Activated CD8-positive, alpha-beta memory T cell treated with anti-CD3 and anti-CD28 coated beads, Interleukin-2, amount 50 U/mL, for 1 hour (primary cell): ENCODE measurements at regions not wholly inside any gene's neighbourhood (a gene's known extent, or its start where the extent isn't known, plus 50 kb on each side); places are given as distances from the start of the nearest gene placed in this dataset.

Experiments
- DNase-seq: peaks from one replicate; pipeline ENCODE4 v3.0.0-alpha.2; 2020; ENCODE audit errors: extremely low read depth

DNA sequence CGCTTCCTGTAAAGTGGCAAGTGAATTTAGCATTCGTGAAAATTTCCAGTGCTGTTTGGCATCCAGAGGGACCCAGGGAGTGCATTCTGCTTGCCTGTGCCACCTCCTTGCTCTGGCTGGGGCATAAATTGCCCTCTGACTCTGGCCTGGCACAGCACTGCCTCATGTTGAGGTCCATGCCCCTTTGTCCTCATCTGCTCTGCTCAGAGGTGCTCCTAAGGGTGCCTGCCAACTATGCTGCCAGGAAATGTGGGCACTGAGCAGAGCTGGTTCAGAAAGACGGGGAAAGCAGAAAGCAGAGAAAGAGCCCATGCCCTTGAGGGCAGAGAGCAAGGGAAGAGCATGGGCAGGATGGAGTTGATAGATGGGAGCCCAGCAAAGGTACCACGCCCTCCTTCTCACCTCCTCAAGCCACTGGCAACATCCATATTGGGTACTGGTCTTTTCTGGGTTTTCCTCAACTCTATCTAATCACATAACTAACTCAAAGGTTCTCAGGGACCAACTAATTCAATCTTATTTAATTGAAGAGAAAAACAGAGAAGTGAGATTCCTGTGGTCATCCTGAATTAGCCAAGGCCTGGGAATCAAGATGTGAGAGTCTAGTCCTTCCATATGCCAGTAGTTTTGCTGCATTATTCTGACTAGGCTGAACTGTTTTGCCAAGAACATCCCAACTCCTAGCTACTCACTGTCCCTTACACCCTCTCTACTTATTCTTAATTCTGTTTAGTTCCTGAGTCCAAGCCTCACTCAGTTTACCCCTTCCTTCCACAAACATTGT, 441.5 kb upstream of the TNP1 start:
- no peak for DNase-seq

DNA sequence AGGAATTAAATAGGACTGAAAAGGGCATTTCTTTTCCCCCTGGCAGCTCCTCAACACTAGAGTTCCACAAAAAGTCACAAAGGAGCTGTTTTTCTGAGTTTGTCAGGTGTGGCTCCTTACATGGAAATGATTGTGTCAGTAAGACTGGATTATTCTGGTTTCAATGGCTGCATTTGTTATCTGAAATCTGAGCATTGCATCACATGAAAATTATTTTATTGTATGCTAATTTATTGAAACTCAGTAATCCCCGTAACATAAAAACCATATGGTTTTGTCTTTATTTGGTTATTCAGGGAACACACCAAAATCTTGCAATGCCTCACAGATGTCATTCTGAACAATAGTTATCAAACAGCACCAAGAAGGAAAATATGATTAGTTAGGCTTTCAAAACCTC, 439.7 kb upstream of the TNP1 start:
- no peak for DNase-seq

DNA sequence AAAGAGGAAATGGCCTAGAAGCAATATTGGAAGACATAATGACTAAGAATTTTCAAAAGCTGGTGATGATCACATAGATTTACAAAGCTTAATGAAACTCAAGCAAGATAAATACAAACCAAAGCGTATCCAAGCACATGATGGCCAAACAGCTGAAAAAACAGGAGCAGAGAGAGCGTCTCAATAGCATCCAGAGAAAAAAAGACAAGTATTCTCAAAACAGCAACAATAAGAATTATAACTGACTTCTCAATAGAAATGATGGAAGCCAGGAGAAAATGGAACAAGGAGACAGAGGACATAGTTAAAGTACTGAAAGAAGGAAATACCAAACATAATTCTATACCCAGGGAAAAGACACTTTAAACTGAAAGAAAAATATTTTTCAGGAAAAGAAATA, 437.2 kb upstream of the TNP1 start:
- no peak for DNase-seq

DNA sequence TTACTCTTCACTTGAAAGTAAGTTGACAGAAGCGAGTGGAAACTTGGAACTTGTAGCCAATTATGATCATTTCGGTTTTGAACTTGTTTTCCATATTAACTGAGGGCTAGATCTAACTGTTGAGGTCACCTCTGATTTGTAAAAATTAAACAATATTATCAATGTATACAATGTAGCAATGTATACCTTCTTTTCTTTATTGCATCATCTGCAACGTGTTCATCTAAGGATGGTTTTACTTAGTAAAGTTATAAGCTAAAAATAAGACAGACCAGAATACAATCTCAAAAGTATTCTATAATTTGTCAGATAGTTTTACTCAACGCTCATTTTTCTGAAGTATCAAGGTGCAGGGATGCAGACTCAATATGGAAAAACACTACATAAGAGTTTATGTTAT, 435.0 kb upstream of the TNP1 start:
- DNase-seq: no peak

DNA sequence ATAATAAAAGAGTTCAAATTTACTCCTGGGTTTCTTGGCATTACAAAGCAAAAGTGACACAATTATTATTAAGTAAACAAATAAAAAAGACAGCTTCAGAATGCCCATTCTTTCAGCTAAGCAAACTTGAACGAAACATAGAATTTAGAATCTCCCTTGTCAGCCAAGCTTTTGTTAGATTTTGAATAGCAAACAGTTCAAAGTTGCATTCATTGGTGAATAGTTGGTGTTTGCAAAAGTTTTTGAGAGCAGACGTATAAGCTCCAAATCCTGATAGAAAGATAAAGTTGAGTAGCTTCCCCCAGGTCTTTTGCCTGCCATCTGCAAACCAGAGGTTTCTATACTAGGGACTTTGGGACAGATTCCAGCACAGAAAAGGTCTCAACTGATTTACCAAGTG, 434.3 kb upstream of the TNP1 start:
- no peak for DNase-seq

DNA sequence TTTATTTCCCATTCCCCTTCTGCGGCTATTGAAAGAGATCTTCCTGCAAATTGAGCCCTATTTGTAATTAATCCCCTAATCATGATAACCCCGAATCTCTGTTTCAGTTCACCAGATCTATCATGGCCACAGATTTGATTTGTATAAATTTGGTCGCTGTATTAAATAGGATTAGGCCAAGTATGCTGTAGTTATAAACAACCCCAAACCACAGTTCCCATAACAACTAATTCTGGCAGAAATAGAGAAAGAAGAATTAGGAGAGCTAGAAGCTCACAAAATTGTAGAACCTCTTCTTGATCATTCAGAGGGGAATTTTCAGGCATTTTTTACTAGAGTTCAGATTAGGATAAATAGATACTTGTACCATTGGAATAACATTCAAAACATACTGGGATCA, 433.7 kb upstream of the TNP1 start:
- no peak for DNase-seq

DNA sequence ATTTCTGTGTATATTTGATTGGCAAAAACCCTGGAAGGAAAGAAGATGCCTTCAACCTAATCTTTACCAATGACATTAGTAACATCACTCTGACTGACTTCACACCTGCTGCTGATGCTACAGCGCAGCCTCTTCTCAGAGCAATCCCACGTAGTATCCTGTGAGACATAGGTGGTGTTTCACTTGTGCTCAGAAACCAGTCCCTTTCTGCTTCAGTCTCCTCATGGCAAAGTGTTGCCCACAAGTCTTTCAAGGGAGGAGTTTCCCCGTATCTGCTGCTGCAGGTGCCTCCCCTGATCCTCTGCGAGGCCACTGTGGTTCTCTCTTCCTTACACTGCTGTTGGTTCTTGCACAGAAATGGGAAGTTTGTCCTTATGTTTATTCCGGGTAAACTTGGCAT, 433.2 kb upstream of the TNP1 start:
- no peak for DNase-seq

DNA sequence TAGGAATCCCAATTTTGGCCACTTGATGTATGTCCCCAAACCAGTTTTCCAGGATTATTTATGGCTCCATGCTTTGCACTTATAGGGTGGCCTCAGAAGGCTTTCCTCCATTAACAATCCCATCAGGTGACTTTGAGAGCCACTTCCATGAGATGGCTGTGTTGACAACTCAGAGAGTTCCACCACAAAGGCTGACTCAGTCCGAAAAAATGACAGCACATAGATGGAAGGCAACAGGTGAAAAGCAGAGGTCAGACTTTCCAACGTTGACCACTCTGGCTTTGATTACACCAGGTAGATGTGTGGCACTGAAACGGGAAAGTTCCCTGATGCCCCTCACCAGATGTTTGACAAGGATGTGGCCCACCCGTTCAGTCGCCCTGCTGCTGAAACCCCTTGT, 431.4 kb upstream of the TNP1 start:
- no peak for DNase-seq

DNA sequence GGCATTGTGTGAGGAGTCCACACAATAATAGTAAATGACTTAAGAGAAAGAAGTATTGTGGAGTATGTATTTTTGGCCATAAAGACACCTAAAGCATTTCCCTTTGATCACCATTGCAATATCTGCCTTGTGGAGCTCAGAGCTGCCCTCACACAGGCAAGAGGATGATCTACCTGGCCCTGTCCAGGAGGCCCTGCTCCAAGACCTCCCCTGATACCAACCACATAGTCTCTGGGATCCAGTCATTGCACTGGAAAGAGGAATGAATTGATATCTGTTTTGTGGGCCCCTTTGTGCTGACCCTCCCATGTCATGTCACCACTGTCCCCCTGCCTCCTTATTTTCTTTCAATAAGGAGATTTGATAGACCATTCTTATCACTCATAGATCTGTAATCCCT, 430.6 kb upstream of the TNP1 start:
- DNase-seq: no peak

DNA sequence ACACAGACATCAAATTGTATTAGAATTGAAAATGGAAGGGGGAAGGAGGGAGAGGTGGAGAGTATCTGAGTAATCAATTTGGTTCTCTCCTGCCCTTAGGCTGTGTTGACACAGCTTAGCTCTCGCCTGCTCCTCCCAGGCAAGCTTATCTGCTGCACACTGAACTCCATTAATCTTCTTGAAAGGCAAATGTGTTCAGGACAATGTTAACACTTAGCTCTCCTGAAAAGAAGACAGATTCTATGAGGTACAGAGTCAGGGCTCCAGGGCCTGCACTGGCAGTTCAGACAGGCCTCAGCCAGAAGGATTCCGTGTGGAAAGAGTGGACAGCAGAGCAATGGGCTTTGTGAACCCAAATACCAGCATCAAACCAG, 430.0 kb upstream of the TNP1 start:
- DNase-seq: no peak

DNA sequence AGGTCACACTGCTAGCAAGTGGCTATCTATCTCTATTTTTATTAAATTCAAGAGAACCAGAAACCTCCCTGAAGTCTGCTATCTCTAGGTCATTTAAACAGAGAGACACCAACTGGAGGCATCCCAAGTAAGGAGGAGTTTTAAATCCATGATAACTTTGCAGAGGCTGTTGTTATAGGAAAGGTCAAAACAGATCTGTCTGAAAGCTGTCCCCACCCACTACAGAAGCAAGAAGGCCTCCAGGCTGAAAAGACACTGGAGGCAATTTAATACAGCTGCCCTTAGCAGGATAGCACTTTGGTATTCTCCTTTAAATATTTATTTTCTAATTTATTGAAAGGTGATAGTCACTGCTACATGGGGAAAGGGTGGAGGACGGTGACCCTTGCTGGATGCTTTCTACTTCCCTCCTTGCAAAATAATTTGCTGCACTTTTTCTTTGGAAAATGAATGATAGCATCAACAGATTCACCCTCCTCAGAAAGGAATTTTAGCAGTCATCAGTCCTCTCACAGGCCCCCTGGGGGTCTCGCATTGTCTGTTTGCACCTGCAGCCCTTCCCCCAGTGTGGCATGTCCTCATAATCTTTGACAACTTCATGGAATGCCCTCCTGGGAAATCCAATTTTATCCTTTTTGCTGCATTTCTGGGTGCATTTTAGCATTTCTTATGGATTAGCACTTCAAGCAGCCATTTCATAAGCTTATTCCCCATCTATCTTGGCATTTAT, 429.5 kb upstream of the TNP1 start:
- no peak for DNase-seq

DNA sequence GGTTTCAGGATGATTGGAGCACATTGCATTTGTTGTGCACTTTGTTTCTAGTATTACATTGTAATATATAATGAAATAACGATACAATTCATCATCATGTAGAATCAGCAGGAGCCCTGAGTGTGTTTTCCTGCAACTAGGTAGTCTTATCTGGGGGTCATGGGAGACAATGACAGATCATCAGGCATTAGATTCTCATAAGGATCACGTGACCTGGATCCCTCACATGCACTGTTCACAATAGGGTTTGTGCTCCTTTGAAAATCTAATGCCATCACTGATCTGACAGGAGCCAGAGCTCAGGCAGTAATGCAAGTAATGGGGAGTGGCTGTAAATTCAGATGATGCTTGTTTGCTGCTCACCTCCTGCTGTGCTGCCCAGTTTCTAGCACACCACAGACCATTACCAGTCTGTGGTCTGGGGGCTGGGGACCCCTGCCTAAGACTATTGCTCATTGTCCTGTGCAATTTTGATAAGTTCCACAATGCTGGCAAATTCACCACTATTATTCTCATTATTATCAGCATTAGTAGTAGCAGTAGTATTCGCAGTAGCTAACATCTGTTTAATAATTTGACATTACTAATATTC, 428.7 kb upstream of the TNP1 start:
- no peak for DNase-seq

DNA sequence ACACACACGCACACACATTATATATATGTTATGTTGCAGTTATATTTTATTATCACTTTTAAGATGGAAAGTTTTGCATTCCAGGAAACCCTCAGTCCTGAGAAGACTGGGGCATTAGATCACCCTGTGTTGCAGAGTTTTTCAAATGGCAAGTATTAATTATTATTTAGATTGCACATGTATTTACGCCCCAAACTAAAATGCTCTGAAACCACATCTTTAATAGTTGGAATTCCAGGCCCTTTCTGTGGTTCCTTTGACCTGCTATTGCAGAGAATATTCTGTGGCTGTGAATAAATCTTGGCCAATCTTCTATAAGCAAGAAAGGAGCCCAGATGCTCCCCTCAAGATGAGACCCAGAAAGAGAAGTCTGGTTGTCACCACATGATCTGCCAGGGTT, 427.0 kb upstream of the TNP1 start:
- no peak for DNase-seq

DNA sequence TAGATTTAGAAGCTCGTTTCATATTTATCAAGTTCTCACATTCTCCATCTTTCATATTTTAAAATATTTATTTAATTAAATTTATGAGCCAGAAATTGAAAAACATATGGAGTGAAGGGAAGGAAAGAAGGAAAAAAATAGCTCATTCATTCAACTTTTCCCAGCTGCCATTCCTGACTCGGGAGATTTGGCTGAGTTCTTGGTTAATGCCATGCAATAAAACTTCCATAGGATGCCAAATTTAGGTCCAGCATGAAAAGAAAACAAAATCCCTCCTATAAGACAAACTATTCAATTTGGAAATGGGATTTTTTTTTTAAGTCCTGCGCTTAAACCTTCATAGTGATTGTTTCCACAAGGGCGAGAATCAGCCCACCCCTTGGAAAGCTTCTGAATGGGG, 426.1 kb upstream of the TNP1 start:
- no peak for DNase-seq

DNA sequence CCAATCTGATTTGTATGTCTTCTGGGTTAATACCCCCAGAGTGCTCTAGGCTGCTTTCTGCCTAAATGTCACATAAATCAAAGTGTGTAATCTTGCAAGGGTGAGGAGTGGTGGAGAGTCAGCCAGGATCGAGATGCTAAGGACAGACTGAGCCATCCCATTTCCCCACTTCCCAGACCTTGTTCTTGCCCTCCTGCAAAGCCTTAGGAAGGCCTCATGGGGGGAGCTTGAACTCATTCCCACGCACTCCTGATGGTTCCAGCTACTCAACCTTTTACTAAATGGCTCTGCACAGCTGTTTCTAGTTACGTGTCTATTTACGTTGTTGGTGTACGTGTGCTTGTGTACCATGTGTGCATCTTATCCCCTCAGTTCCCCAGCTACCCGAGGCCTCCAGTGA, 423.6 kb upstream of the TNP1 start:
- DNase-seq: no peak

DNA sequence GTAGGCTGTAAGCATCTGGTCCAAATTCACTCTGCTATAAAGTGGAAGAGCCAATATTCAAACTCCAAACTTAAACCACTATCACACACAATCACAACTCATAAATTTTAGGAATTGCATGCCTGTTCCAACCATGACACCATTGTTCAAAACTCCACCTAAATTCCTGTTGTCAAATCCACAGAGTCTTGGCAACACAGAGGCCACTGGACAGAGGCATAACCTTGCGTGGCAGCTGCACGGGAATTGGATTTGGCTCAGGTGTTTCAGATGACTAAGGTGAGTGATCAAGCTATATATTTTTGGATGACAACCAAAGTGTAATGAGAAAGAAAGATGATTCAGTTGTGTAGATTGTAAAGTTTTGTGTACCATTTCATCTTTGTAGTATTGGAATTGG, 422.7 kb upstream of the TNP1 start:
- DNase-seq: no peak

DNA sequence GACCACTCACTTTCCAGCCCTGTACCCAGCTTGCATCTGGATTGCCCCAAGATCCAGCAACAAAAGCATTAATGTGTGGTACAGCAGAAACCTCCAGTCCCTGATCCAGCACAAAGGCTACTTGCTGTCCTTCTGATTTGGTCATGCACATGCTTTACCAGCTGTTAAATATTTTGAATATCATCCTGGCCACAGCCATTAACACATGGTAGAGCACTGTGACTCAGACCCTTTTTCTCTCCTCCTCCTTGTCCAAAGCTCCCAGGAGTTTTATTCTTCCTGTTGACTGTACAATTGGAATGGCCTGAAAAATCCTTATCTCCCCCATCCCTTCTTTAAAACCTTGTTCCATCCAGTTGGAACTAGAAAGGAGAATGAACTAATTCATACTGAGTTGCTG, 419.7 kb upstream of the TNP1 start:
- DNase-seq: no peak

DNA sequence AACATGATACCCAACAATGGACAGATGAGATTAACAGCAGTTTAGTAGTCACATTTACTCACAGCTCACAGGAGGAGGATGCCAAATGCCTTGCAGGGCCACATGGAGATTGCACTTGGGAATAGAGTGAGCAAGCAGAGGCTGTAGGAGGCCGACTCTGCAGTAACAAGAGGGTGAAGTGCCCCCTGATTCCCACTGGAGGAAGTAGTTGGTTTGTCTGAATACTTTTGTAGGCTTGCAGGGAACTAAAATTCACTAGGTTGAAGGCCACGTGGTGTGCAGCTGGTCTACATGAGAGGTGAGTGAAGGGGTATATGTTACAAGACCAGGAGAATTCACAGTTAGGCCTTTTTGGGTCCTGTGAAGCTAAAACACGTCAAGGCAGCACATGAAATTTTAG, 419.3 kb upstream of the TNP1 start:
- no peak for DNase-seq

DNA sequence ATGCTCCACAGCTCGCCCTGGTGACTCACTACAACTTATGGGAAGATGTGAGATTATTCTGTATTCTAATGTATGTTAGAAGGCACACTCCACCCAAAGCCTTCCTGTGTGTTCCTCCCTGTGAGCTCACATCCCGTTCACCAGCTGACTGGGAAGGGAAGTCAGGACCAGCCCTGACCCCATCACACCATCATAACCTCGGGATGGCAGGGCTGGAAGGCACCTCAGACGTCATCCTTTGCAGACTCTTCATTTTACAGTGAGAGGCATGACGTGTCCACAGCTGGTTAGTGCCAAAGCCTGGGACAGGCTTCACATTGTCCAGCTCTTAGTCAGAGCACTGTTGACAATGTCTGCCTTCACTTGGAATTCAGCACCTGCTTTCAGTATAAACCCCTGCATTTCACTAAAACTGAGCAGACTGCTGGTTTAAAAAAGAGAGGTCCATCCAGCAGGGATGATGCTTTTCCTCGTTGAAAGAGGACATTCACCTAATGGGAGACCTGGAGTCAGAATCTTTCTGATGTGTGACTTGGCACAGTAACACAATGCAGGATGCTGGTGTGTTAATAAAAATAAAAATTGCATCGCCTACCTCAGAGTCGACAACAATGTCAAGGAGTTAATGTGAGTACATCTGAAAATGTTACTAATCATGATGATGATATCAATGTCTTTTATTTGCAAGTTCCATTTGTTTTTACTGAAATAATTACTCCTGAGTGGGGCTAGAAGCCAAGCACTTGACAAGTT, 418.0 kb upstream of the TNP1 start:
- no peak for DNase-seq

DNA sequence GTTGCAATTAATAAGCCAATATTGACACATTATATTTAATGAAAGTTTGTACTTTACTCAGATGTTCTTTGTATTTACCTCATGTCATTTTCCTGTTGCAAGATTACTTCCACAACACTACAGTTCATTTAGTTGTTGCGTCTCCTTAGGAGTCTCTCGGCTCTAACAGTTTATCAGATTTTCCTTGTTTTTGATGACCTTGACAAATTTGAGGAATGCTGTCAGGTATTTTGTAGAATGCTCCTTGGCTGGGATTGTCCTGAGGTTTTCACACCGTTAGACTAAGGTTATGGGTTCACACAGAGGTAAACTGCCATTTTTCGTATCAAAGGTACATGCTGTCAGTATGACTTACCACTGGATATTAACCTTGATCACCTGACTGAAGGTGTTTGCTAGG, 416.6 kb upstream of the TNP1 start:
- DNase-seq: no peak

DNA sequence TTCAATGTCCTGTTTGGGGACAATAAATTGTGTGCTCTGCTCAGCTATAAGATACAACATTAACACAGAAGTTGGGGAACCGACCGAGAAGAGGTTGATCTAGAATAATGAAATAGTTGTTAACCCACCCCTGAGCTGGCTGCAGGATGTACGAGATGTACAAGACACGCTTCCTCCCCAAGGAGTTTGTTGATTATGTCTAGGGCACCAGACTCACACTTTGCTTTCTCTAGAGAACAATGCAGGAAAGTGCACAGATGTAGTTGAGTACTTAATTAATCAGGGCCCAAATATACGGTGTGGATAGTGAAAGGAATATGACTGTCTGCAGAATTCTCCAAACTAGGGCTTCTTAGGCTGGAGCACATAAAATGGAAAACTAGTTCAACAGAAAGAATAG, 415.2 kb upstream of the TNP1 start:
- no peak for DNase-seq

DNA sequence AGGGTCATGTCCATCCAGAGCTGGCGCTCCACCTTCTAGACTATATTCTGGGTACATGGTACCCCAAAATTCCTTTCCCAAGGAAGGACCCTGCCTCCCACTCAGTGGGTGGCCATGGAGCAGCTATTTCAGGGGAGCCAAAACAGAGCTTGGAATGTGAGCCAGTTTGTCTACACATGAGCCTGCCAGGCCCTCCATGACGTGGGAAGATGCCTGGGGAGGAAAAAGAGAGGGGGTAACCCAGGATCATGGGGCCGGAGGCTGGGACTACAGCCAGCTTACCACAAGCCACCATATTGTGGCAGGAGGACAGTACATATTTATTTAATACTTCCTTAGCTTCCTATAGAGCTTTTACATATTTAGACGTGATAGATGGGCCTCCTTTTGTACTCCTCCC, 414.7 kb upstream of the TNP1 start:
- DNase-seq: no peak

DNA sequence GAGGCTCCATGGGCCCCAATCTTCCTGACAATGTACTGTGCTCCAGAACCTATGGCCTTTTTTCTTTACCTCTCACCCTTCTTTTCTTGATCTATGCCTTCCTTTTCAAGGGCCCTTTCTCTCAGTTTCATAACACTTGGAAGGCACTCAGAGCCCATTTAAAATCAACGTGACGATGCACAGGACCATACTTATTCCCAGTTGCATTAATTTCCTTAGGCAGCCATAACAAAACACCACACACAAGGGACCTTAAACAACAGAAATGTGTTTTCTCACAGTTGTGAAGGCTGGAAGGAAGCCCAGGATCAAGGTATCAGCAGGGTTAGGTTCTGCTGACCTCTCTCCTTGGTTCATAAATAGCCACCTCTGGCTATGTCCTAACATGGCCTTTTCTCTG, 414.0 kb upstream of the TNP1 start:
- no peak for DNase-seq
